Sigmoid colon (tissue), 6 donors: ENCODE measurements at regions not wholly inside any gene's neighbourhood (a gene's known extent, or its start where the extent isn't known, plus 50 kb on each side); places are given as distances from the start of the nearest gene placed in this dataset.

Source experiments
- DNase-seq: peaks from one replicate; pipeline ENCODE4 v3.0.0-alpha.2; 2019
- H3K27ac ChIP-seq, 4 donors: fragments of 200-600 bp; sonication (generic); one replicate each; pipeline ENCODE4 v1.5.1; 2016 to 2019; ENCODE audit warnings: mild to moderate bottlenecking in 1 of 4
- H3K27me3 ChIP-seq, 3 donors: fragments of 200-600 bp; sonication (generic); one replicate each; pipeline ENCODE4 v1.5.1; 2019; ENCODE audit warnings: mild to moderate bottlenecking in 1 of 3
- H3K36me3 ChIP-seq, 4 donors: fragments of 200-600 bp; sonication (generic); one replicate each; pipeline ENCODE4 v1.5.1; 2016 to 2019
- H3K4me1 ChIP-seq, 4 donors: fragments of 200-600 bp; sonication (generic); one replicate each; pipeline ENCODE4 v1.5.1; 2017 to 2019
- H3K4me3 ChIP-seq, 4 donors: fragments of 200-600 bp; sonication (generic); one replicate each; pipeline ENCODE4 v1.5.1; 2017 to 2019; ENCODE audit warnings: mild to moderate bottlenecking in 2 of 4, moderate library complexity in 1 of 4
- H3K9me3 ChIP-seq, 4 donors: fragments of 200-600 bp in 3 of 4; sonication (generic) in 3 of 4; one replicate each; pipeline versions ENCODE4 v1.5.1 to v1.6.1; 2013 to 2019
- EP300 ChIP-seq, 4 donors: sonication (generic); formaldehyde crosslinking; IDR thresholded peaks; one replicate each; pipeline ENCODE4 v1.6.1; 2017; ENCODE audit warnings: antibody characterized with exemption in 4 of 4
- POLR2A ChIP-seq, 2 donors: fragments of 450-650 bp; IDR thresholded peaks; one replicate each; pipeline ENCODE4 v1.6.1; 2016; ENCODE audit warnings: antibody characterized with exemption in 2 of 2, mild to moderate bottlenecking in 2 of 2, moderate library complexity in 2 of 2
- POLR2AphosphoS5 ChIP-seq, 4 donors: sonication (generic); formaldehyde crosslinking; IDR thresholded peaks; one replicate each; pipeline ENCODE4 v1.6.1; 2017; ENCODE audit warnings: antibody characterized with exemption in 4 of 4
- WGBS, 2 donors: extraction: QIAGEN DNeasy Blood & Tissue Kit; methylation state at CpG; one replicate each; pipeline ENCODE4 v1.1.7; 2013; 5-methylcytosine and 5-hydroxymethylcytosine counted together
- intact Hi-C: fragments of 100-400 bp; cut with DNase I; formaldehyde crosslinking; loops from one replicate; pipeline ENCODE4 v1.15.1; 2023
- TF ChIP-seq, protein P1 (sequence below), 4 experiments: fragments of 450-650 bp in 3 of 4; fragments of 200-600 bp in 1 of 4; IDR thresholded peaks; one replicate each; pipeline ENCODE4 v1.5.1; 2016 to 2019; ENCODE audit warnings: antibody characterized with exemption in 4 of 4, mild to moderate bottlenecking in 3 of 4, moderate library complexity in 2 of 4
- donor health status: healthy with polysubstance abuse.
- donor health status: healthy.

GRCh38 chr12:59383079-59383822 lies 212.6 kb upstream of the SLC16A7 start:
- DNase-seq = no peak
- no peaks in the 10 kb centered on the region for H3K4me1 ChIP-seq
- intact Hi-C loops = no loop called here
- H3K36me3 ChIP-seq = no peaks in the 10 kb centered on the region
- no peaks in the 10 kb centered on the region for H3K27me3 ChIP-seq
- no peak overlapping the region for H3K4me3 ChIP-seq
- TF ChIP-seq EP300 (IDR thresholded peaks at IDR 0.05) = no peak
- TF ChIP-seq POLR2AphosphoS5 (IDR thresholded peaks at IDR 0.05) = no peak
- no peak for TF ChIP-seq POLR2A (IDR thresholded peaks at IDR 0.05)
- TF ChIP-seq, protein P1, sequence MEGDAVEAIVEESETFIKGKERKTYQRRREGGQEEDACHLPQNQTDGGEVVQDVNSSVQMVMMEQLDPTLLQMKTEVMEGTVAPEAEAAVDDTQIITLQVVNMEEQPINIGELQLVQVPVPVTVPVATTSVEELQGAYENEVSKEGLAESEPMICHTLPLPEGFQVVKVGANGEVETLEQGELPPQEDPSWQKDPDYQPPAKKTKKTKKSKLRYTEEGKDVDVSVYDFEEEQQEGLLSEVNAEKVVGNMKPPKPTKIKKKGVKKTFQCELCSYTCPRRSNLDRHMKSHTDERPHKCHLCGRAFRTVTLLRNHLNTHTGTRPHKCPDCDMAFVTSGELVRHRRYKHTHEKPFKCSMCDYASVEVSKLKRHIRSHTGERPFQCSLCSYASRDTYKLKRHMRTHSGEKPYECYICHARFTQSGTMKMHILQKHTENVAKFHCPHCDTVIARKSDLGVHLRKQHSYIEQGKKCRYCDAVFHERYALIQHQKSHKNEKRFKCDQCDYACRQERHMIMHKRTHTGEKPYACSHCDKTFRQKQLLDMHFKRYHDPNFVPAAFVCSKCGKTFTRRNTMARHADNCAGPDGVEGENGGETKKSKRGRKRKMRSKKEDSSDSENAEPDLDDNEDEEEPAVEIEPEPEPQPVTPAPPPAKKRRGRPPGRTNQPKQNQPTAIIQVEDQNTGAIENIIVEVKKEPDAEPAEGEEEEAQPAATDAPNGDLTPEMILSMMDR (IDR thresholded peaks at IDR 0.05) = no peak
- WGBS, 2 donors = 52 to 84% methylated on average over 1 of the region's 1 CpG
- no peak overlapping the region for H3K27ac ChIP-seq
- no peaks in the 10 kb centered on the region for H3K9me3 ChIP-seq

DNA sequence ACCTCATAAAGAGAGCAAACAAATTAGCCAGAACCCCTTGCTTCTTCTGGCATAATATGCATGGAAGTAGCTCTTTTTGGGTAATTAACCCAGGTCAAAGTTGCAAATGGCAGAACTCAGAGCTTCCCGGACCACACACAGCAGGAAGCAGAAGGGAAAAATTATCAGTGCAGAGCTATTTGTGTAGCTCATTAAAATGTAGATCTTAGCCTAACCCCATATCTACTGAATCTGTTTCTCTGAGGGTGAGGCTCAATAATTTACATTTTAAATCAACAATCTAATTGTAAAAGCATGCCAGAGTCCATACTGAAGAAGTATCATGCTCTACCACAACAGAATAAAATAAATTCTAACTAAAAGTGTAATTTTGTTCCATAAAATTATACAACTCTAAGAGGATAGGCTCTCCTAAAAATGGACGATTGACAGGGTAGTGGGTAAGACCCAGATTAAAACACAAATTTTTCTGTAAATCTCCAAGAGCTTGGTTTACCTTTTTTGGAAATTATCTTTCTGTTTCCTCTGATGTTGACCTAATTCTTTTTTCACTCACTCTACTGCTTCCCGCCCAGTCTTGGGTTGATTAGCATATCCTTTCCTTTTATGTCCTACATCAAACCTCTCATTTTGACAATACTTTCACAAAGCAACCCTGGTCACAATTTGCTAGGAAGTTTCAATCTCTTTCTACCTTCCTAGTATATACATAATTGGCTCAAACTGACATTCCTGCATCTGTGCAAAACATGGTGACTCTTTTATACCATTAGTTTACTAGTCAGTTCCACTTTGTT lies 213.3 kb upstream of the SLC16A7 start:
- no peak overlapping the region for H3K4me3 ChIP-seq
- intact Hi-C loops = no loop called here
- WGBS, 2 donors = 36 to 56% methylated on average over 3 of the region's 3 CpGs
- TF ChIP-seq, protein P1 (IDR thresholded peaks at IDR 0.05) = no peak
- TF ChIP-seq POLR2AphosphoS5 (IDR thresholded peaks at IDR 0.05) (no peak), POLR2A (IDR thresholded peaks at IDR 0.05) (no peak), EP300 (IDR thresholded peaks at IDR 0.05) (no peak)
- H3K9me3 ChIP-seq = no peaks in the 10 kb centered on the region
- no peaks in the 10 kb centered on the region for H3K27me3 ChIP-seq
- H3K4me1 ChIP-seq = no peaks in the 10 kb centered on the region
- no peak for DNase-seq
- H3K27ac ChIP-seq = no peak overlapping the region
- no peaks in the 10 kb centered on the region for H3K36me3 ChIP-seq

- Histone ChIP-seq H3K4me3 (no peak overlapping the region), H3K27ac (no peak overlapping the region), H3K36me3 (no peaks in the 10 kb centered on the region), H3K27me3 (no peaks in the 10 kb centered on the region), H3K4me1 (no peaks in the 10 kb centered on the region), H3K9me3 (no peaks in the 10 kb centered on the region)
- TF ChIP-seq POLR2A (IDR thresholded peaks at IDR 0.05) (no peak), EP300 (IDR thresholded peaks at IDR 0.05) (no peak), POLR2AphosphoS5 (IDR thresholded peaks at IDR 0.05) (no peak)
- TF ChIP-seq, protein P1 (IDR thresholded peaks at IDR 0.05) = no peak
- intact Hi-C loops = no loop called here
- DNase-seq = no peak
These were observed 214.7 kb upstream of the SLC16A7 start for GRCh38 chr12:59381106-59381505.

DNA sequence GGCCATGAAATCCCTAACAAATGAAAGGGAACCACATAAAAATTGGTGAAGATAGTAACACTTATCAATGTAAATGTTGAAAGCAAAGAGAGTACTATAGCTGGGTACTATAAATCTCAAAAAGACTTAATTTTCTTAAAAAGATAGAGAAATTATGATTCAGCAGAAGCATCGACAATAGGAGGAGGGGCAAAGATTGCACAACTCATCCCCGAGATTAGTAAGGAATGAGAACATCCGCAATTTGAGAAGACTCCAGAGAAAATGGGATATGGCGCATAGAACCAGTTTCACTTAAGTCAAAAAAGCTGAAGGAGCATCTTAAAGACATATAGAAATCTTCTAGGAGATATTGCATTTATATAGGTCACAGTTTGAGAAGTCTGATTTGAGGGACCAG lies 220.2 kb upstream of the SLC16A7 start:
- no peaks in the 10 kb centered on the region for H3K9me3 ChIP-seq
- no peaks in the 10 kb centered on the region for H3K36me3 ChIP-seq
- no peaks in the 10 kb centered on the region for H3K4me1 ChIP-seq
- no peak overlapping the region for H3K4me3 ChIP-seq
- 92 to 94% methylated on average over 4 of the region's 4 CpGs for WGBS, 2 donors
- intact Hi-C loops = no loop called here
- no peak for DNase-seq
- TF ChIP-seq POLR2AphosphoS5 (IDR thresholded peaks at IDR 0.05) = no peak
- TF ChIP-seq POLR2A (IDR thresholded peaks at IDR 0.05) = no peak
- TF ChIP-seq, protein P1 (IDR thresholded peaks at IDR 0.05) = no peak
- TF ChIP-seq EP300 (IDR thresholded peaks at IDR 0.05) = no peak
- H3K27ac ChIP-seq = no peak overlapping the region
- no peaks in the 10 kb centered on the region for H3K27me3 ChIP-seq
